Keratinocyte (primary cell): ENCODE measurements at regions not wholly inside any gene's neighbourhood (a gene's known extent, or its start where the extent isn't known, plus 50 kb on each side); places are given as distances from the start of the nearest gene placed in this dataset.

Experiments
- CTCF ChIP-seq, 3 experiments: IDR thresholded peaks in 1 of 3; conservative IDR thresholded peaks in 1 of 3; optimal IDR thresholded peaks in 1 of 3; 2 replicates in 2 of 3; 3 replicates in 1 of 3; pipeline versions ENCODE3 to v1.5.1; 2011; ENCODE audit warnings: low read length in 3 of 3, mild to moderate bottlenecking in 3 of 3, moderate library complexity in 2 of 3, control low read depth in 1 of 3, inconsistent platforms in 1 of 3; ENCODE audit not compliant: insufficient read depth in 2 of 3; ENCODE audit errors: extremely low read depth in 1 of 3
- EZH2 ChIP-seq: IDR thresholded peaks from one replicate; pipeline ENCODE4 v1.6.1; 2012; ENCODE audit warnings: inconsistent platforms, mild to moderate bottlenecking, low read length, moderate library complexity

- TF ChIP-seq CTCF (optimal IDR thresholded peaks at IDR 0.05 in 1 of 3, IDR thresholded peaks at IDR 0.05 in 1 of 3, conservative IDR thresholded peaks at IDR 0.05 in 1 of 3; ENCODE audit: extremely low read depth in 1 of 3, insufficient read depth in 2 of 3, low read length in 3 of 3) (no peak), EZH2 (no peak)
Observed at GRCh38 chr22:47279746-47280145, 517.3 kb downstream of the TBC1D22A start.
